ENCODE measurements at regions not wholly inside any gene's neighbourhood (a gene's known extent, or its start where the extent isn't known, plus 50 kb on each side); places are given as distances from the start of the nearest gene placed in this dataset.

GRCh38 chr6:67068781-67069180 lies 1361.8 kb upstream of the EYS start:
- no peaks in the 10 kb centered on the region for H3K4me1 ChIP-seq
- no peak overlapping the region for H3K27ac ChIP-seq
- no peaks in the 10 kb centered on the region for H3K36me3 ChIP-seq
- TF ChIP-seq, protein P1, sequence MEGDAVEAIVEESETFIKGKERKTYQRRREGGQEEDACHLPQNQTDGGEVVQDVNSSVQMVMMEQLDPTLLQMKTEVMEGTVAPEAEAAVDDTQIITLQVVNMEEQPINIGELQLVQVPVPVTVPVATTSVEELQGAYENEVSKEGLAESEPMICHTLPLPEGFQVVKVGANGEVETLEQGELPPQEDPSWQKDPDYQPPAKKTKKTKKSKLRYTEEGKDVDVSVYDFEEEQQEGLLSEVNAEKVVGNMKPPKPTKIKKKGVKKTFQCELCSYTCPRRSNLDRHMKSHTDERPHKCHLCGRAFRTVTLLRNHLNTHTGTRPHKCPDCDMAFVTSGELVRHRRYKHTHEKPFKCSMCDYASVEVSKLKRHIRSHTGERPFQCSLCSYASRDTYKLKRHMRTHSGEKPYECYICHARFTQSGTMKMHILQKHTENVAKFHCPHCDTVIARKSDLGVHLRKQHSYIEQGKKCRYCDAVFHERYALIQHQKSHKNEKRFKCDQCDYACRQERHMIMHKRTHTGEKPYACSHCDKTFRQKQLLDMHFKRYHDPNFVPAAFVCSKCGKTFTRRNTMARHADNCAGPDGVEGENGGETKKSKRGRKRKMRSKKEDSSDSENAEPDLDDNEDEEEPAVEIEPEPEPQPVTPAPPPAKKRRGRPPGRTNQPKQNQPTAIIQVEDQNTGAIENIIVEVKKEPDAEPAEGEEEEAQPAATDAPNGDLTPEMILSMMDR (IDR thresholded peaks at IDR 0.05): no peak
- no peaks in the 10 kb centered on the region for H3K9me3 ChIP-seq
- H3K4me3 ChIP-seq: no peak overlapping the region
- H3K27me3 ChIP-seq: no peaks in the 10 kb centered on the region
- DNase-seq (ENCODE audit: low spot score): no peak

DNA sequence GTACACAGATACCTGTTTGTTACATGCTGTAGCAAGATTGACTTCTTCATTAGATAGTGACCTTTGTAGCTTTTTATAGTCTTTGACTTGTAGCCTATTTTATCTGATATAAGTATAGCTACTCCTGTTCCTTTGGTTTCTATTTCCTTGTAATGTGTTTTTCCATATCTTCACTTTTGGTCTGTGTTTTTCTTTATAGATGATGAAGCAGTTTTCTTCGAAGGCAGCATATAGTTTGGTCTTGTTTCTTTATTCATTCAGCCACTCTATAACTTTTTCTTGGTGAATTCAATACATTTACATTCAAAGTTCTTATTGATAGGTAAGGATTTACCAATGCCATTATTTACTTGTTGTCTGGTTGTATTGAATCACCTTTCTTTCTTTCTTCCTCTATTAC lies 1357.3 kb upstream of the EYS start:
- no peak overlapping the region for H3K4me3 ChIP-seq
- H3K4me1 ChIP-seq: no peaks in the 10 kb centered on the region
- TF ChIP-seq, protein P1 (IDR thresholded peaks at IDR 0.05): no peak
- no peaks in the 10 kb centered on the region for H3K27me3 ChIP-seq
- no peak for DNase-seq (ENCODE audit: low spot score)
- no peak overlapping the region for H3K27ac ChIP-seq
- peaks cover 0 to 3% of the 10 kb centered on the region in 2 donors for H3K9me3 ChIP-seq
- H3K36me3 ChIP-seq: no peaks in the 10 kb centered on the region

- Histone ChIP-seq H3K9me3 (peaks cover 0 to 3% of the 10 kb centered on the region in 2 donors), H3K4me3 (no peak overlapping the region), H3K36me3 (no peaks in the 10 kb centered on the region), H3K27me3 (no peaks in the 10 kb centered on the region), H3K27ac (no peak overlapping the region), H3K4me1 (no peaks in the 10 kb centered on the region)
- TF ChIP-seq, protein P1 (IDR thresholded peaks at IDR 0.05): no peak
- no peak for DNase-seq (ENCODE audit: low spot score)
Measured at GRCh38 chr6:67047996-67048395, 1341.0 kb upstream of the EYS start.

GRCh38 chr6:67045076-67045475 lies 1338.0 kb upstream of the EYS start:
- Histone ChIP-seq H3K9me3 (no peaks in the 10 kb centered on the region), H3K27me3 (no peaks in the 10 kb centered on the region), H3K4me3 (no peak overlapping the region), H3K27ac (no peak overlapping the region), H3K36me3 (no peaks in the 10 kb centered on the region), H3K4me1 (no peaks in the 10 kb centered on the region)
- TF ChIP-seq, protein P1 (IDR thresholded peaks at IDR 0.05): no peak
- DNase-seq (ENCODE audit: low spot score): no peak

GRCh38 chr6:67031451-67031850 lies 1324.4 kb upstream of the EYS start:
- no peaks in the 10 kb centered on the region for H3K27me3 ChIP-seq
- no peaks in the 10 kb centered on the region for H3K4me1 ChIP-seq
- H3K27ac ChIP-seq: no peak overlapping the region
- no peaks in the 10 kb centered on the region for H3K9me3 ChIP-seq
- no peaks in the 10 kb centered on the region for H3K36me3 ChIP-seq
- TF ChIP-seq, protein P1 (IDR thresholded peaks at IDR 0.05): no peak
- DNase-seq (ENCODE audit: low spot score): no peak
- H3K4me3 ChIP-seq: no peak overlapping the region

DNA sequence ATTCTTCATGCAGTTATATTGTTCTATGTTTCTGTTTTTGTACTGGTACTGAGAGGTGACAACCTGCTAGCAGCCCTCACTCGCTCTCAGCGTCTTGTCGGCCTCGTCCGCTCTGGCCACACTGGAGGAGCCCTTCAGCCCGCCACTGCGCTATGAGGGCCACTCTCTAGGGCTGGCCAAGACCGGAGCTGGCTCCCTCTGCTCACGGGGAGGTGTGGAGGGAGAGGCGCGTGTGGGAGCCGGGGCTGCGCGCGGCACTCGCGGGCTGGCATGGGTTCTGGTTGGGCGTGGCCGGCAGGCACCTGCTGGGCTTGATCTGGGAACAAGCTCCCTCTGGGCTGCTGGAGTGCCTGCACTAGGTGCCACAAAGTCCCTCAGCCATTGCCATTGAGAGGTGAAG lies 1323.8 kb upstream of the EYS start:
- no peak overlapping the region for H3K4me3 ChIP-seq
- H3K27ac ChIP-seq: no peak overlapping the region
- H3K36me3 ChIP-seq: no peaks in the 10 kb centered on the region
- TF ChIP-seq, protein P1 (IDR thresholded peaks at IDR 0.05): no peak
- H3K9me3 ChIP-seq: no peaks in the 10 kb centered on the region
- no peaks in the 10 kb centered on the region for H3K4me1 ChIP-seq
- H3K27me3 ChIP-seq: no peaks in the 10 kb centered on the region
- no peak for DNase-seq (ENCODE audit: low spot score)

All from right atrium auricular region (tissue), 2 donors.